A549 (cell line): ENCODE measurements at regions not wholly inside any gene's neighbourhood (a gene's known extent, or its start where the extent isn't known, plus 50 kb on each side); places are given as distances from the start of the nearest gene placed in this dataset.

Experiments
- CTCF ChIP-seq: fragments of >200 bp; sonication (Bioruptor Twin); formaldehyde crosslinking; IDR thresholded peaks from 3 replicates; pipeline ENCODE4 v1.5.1; 2016
- E2F6 ChIP-seq: IDR thresholded peaks from 2 replicates; pipeline ENCODE4 v1.6.1; 2012; ENCODE audit warnings: low read depth, borderline replicate concordance
- HDAC2 ChIP-seq: fragments of 200-600 bp; sonication (generic); IDR thresholded peaks from 2 replicates; pipeline ENCODE4 v1.6.1; 2016
- POLR2A ChIP-seq: IDR thresholded peaks from 2 replicates; pipeline ENCODE4 v1.6.1; 2012; ENCODE audit warnings: mild to moderate bottlenecking, low read length
- RAD21 ChIP-seq, 2 experiments: fragments of >200 bp in 1 of 2; sonication (Bioruptor Twin) in 1 of 2; formaldehyde crosslinking in 1 of 2; IDR thresholded peaks in 1 of 2; conservative IDR thresholded peaks in 1 of 2; 2 replicates in 1 of 2; 3 replicates in 1 of 2; pipeline ENCODE4 v1.6.1; 2012 to 2018; ENCODE audit warnings: inconsistent platforms in 1 of 2
- TP53 ChIP-seq: fragments of 250-450 bp; sonication (Bioruptor Pico); IDR thresholded peaks from 2 replicates; pipeline ENCODE4 v1.5.0; 2021; ENCODE audit warnings: mild to moderate bottlenecking, moderate library complexity

GRCh38 chr11:114846416-114846791, 168.1 kb downstream of the NXPE2 start:
- TF ChIP-seq CTCF: no peak
- no peak for TF ChIP-seq E2F6
- TF ChIP-seq TP53 (CRISPR knock-in tag): no peak
- no peak for TF ChIP-seq POLR2A
- TF ChIP-seq HDAC2: no peak
- no peak for TF ChIP-seq RAD21 (conservative IDR thresholded peaks at IDR 0.05 in 1 of 2, IDR thresholded peaks at IDR 0.05 in 1 of 2)
